Lower leg skin (tissue), 4 donors: ENCODE measurements at regions not wholly inside any gene's neighbourhood (a gene's known extent, or its start where the extent isn't known, plus 50 kb on each side); places are given as distances from the start of the nearest gene placed in this dataset.
"Not testable (repeated sequence)": the region's sequence is repeated elsewhere in the genome, so short reads cannot be mapped to it uniquely, and the experiment has no call there.

Source experiments
- DNase-seq, 2 donors: peaks; one replicate each; pipeline ENCODE4 v3.0.0-alpha.2; 2019; ENCODE audit warnings: low spot score in 2 of 2
- H3K4me3 ChIP-seq: fragments of 200-600 bp; sonication (generic); 2 replicates; pipeline ENCODE4 v1.5.1; 2017; ENCODE audit warnings: mild to moderate bottlenecking, low read depth; ENCODE audit not compliant: poor library complexity, severe bottlenecking
- CTCF ChIP-seq, 3 donors: fragments of 450-650 bp; IDR thresholded peaks; one replicate each; pipeline ENCODE4 v1.5.1; 2016; ENCODE audit warnings: antibody characterized with exemption in 3 of 3, mild to moderate bottlenecking in 3 of 3, moderate library complexity in 2 of 3
- POLR2A ChIP-seq, 2 donors: fragments of 450-650 bp; IDR thresholded peaks; one replicate each; pipeline ENCODE4 v1.6.1; 2016 to 2017; ENCODE audit warnings: antibody characterized with exemption in 2 of 2, mild to moderate bottlenecking in 1 of 2, moderate library complexity in 1 of 2
- WGBS, 2 donors: methylation state at CpG; one replicate each; pipeline ENCODE4 v1.1.5; 2018; 5-methylcytosine and 5-hydroxymethylcytosine counted together
- intact Hi-C: fragments of 100-400 bp; cut with DNase I; formaldehyde crosslinking; loops from one replicate; pipeline ENCODE4 v1.15.0; 2023; ENCODE audit warnings: low total_unique reads

GRCh38 chr6:3912361-3913076, 63.3 kb downstream of the FAM50B start:
- peak in 1 of 2 donors; percentile 64 for DNase-seq
- TF ChIP-seq CTCF (IDR thresholded peaks at IDR 0.05) (no peak), POLR2A (IDR thresholded peaks at IDR 0.05) (no peak)
- 63 to 67% methylated on average over 3 of the region's 3 CpGs for WGBS, 2 donors
- intact Hi-C loops, result no loop called here
- H3K4me3 ChIP-seq, result no peak overlapping the region

GRCh38 chr6:3913077-3913957, 64.1 kb downstream of the FAM50B start:
- DNase-seq, result peak; percentile 85 to 86
- intact Hi-C loops, result no loop called here
- no peak for TF ChIP-seq POLR2A (IDR thresholded peaks at IDR 0.05)
- TF ChIP-seq CTCF (IDR thresholded peaks at IDR 0.05), result no peak
- no peak overlapping the region for H3K4me3 ChIP-seq
- 38 to 43% methylated on average over 6 of the region's 6 CpGs for WGBS, 2 donors

- 50 to 65% methylated on average over 4 of the region's 4 CpGs for WGBS, 2 donors
- intact Hi-C loops, result no loop called here
- no peak for DNase-seq
- TF ChIP-seq POLR2A (IDR thresholded peaks at IDR 0.05) (no peak), CTCF (IDR thresholded peaks at IDR 0.05) (no peak)
- no peak overlapping the region for H3K4me3 ChIP-seq
Measured at GRCh38 chr6:3913958-3914337, 64.8 kb downstream of the FAM50B start.

GRCh38 chr6:3915076-3915791, 66.1 kb downstream of the FAM50B start:
- H3K4me3 ChIP-seq, result no peak overlapping the region
- DNase-seq, result peak in 1 of 2 donors; percentile 80
- TF ChIP-seq CTCF (IDR thresholded peaks at IDR 0.05) (no peak), POLR2A (IDR thresholded peaks at IDR 0.05) (no peak)
- intact Hi-C loops, result no loop called here
- WGBS, 2 donors, result 82 to 92% methylated on average over 9 of the region's 9 CpGs

- H3K4me3 ChIP-seq, result no peak overlapping the region
- 61 to 72% methylated on average over 2 of the region's 2 CpGs for WGBS, 2 donors
- no peak for DNase-seq
- TF ChIP-seq CTCF (IDR thresholded peaks at IDR 0.05) (no peak), POLR2A (IDR thresholded peaks at IDR 0.05) (no peak)
- intact Hi-C loops, result no loop called here
Measured at GRCh38 chr6:3916211-3916610, 67.0 kb downstream of the FAM50B start.

- whole genome bisulfite sequencing, 2 donors, result 62 to 88% methylated on average over 4 of the region's 4 CpGs
- intact Hi-C loops, DNase-seq, H3K4me3 ChIP-seq: not testable (repeated sequence)
Measured at GRCh38 chr6:3916749-3917148, 67.6 kb downstream of the FAM50B start.
